Renal pelvis (tissue), 1 donor: ENCODE measurements at regions not wholly inside any gene's neighbourhood (a gene's known extent, or its start where the extent isn't known, plus 50 kb on each side); places are given as distances from the start of the nearest gene placed in this dataset.
"Not testable (repeated sequence)": the region's sequence is repeated elsewhere in the genome, so short reads cannot be mapped to it uniquely, and the experiment has no call there.

Experiments used
- DNase-seq: peaks from one replicate; pipeline ENCODE4 v3.0.0-alpha.2; 2013

GRCh38 chr17:79560527-79560926, 50.3 kb downstream of the RBFOX3 start:
- no peak for DNase-seq

GRCh38 chr17:79559111-79559887, 51.6 kb downstream of the RBFOX3 start:
- DNase-seq: no peak

- no peak for DNase-seq
Observed at GRCh38 chr17:79558091-79558900, 52.6 kb downstream of the RBFOX3 start.

GRCh38 chr17:79557276-79558090, 53.4 kb downstream of the RBFOX3 start:
- no peak for DNase-seq

- no peak for DNase-seq
Observed at GRCh38 chr17:79556271-79556670, 54.6 kb downstream of the RBFOX3 start.

- DNase-seq: no peak
Observed at GRCh38 chr17:79555543-79555942, 55.3 kb downstream of the RBFOX3 start.

- not testable (repeated sequence) for DNase-seq
Observed at GRCh38 chr17:79554346-79554745, 56.5 kb downstream of the RBFOX3 start.

GRCh38 chr17:79552824-79553223, 58.0 kb downstream of the RBFOX3 start:
- DNase-seq: no peak

GRCh38 chr17:79552405-79552804, 58.4 kb downstream of the RBFOX3 start:
- DNase-seq: no peak

GRCh38 chr17:79549141-79549915, 61.5 kb downstream of the RBFOX3 start:
- DNase-seq: no peak

- DNase-seq: no peak
Observed at GRCh38 chr17:79548116-79548515, 62.7 kb downstream of the RBFOX3 start.

- no peak for DNase-seq
Observed at GRCh38 chr17:79547586-79547985, 63.3 kb downstream of the RBFOX3 start.

- DNase-seq: not testable (repeated sequence)
Observed at GRCh38 chr17:79547171-79547570, 63.7 kb downstream of the RBFOX3 start.

- no peak for DNase-seq
Observed at GRCh38 chr17:79546386-79546785, 64.5 kb downstream of the RBFOX3 start.

GRCh38 chr17:79545251-79546005, 65.4 kb downstream of the RBFOX3 start:
- DNase-seq: no peak

GRCh38 chr17:79544142-79544914, 66.5 kb downstream of the RBFOX3 start:
- DNase-seq: no peak

GRCh38 chr17:79543531-79543930, 67.3 kb downstream of the RBFOX3 start:
- DNase-seq: no peak

- DNase-seq: no peak
Observed at GRCh38 chr17:79542718-79543117, 68.1 kb downstream of the RBFOX3 start.

- DNase-seq: no peak
Observed at GRCh38 chr17:79541056-79541850, 69.6 kb downstream of the RBFOX3 start.
